ENCODE measurements at regions not wholly inside any gene's neighbourhood (a gene's known extent, or its start where the extent isn't known, plus 50 kb on each side); places are given as distances from the start of the nearest gene placed in this dataset.

DNA sequence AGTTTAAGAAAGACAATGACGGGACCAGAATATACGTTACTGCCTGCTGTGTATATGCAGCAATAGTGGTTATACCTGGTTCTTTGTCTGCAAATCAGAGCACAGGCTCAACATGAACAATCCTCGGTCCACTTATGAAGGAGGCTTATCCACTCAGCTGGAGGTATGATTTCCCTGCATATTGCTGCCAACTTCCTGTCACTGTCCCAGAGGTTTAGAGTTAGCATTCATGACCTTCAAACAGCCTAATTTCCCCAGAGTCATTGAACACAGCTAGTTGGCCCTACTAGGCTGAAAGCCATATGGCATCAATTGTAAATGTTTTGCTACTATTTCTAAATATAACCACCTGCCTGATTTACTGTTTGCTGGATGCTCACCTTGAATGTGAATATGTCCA is 224.9 kb upstream of the ZNF717 start:
- no peak for DNase-seq (ENCODE audit: low read depth)

DNA sequence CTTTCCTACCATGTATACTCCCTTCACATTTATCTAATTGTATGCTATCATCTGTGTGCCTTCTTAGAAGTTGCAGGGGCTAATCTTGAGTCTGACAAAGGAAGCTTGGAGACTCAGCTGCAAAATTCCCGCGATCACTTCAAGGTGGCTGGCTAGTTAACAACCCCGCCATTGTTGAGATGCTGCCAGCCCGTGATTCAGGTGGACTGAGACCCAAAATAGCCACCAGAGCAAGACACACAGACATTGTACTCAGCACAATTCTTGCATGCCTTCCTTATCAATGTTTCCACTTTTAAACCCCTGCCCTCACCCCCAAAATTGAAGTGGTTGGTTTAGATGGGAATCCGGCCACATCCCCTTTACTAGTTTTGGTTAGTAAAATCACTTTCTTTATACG is 225.8 kb upstream of the ZNF717 start:
- no peak for DNase-seq (ENCODE audit: low read depth)

DNA sequence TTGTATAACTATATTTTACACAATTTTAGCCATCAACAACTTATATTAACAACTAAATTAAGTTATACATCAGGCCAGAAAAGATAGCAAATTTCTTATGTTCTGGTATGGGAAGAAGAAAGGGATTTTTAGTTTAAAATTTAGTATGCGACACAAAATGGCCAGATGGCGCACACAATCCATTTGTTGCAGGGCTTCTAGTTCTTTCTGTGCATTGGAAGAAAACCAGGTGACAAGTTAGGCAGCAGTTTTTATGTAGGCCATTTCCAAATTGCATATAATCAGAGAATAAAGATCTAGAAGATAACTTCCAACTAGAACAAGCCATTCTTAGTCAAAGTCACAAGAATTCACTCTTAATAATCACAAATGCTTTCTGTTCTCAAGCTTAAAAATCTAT is 230.1 kb upstream of the ZNF717 start:
- DNase-seq (ENCODE audit: low read depth), result no peak

DNA sequence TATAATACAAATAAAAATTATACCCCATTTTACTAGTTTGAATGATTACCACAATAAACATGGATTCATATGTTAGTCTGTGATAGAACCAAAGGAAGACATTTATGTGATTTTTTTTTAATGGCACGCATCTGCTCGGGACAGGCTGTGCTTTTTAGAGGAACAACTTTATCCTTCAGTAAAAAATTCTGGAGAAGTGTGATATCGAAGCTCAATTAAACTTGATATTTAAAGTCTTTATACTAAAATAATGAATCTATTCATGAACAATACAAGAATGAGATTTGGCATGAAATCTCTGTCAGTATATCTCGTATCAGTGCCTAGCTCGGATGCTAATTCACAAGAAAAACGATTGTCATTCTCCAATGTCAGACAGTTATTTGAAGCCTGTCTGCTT is 230.8 kb upstream of the ZNF717 start:
- DNase-seq (ENCODE audit: low read depth), result no peak

DNA sequence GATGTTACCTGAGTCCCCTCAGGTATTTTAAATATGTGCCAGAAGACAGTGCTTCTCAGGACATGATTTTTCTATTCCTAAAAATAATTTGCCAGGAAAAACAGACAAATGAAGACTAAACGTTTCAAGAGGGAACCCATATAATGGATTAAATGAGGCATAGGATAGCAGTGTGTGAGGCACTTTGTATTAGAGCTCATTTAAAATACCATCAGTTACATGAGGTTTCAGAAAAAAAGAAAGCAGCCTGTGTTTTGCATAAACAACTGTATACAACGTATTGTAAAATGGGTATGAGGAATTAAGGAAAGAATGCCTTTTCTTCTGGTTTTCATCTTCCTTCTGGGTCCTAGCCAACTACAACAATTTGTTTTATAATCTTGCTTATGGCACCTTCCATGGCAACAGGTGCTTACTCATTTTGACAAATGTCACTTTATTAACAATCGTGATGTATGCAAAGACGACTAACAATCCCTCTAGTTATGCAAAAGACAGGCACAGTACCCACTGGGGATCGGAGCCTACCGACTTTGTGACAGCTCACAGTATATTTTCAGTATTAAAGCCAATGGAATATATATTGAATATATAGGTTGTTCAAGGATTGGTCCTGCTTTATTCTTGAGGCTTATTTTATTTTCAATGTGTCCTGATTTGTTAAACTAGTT is 231.6 kb upstream of the ZNF717 start:
- no peak for DNase-seq (ENCODE audit: low read depth)

DNA sequence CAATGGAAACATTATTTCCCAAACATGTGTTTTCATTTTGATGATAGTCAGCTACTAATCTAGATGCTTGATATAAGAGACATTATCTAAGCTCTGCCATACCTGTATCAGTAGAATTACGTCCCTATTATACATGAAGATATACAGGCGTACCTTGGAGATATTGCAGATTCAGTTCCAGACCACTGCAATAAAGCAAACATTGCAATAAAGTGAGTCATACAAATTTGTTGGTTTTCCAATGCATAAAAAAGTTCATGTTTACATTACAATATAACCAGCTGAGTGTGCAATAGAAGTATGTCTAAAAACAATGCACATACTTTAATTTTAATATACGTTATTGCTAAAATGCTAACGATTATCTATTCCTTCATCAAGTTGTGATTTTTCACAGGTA is 236.0 kb upstream of the ZNF717 start:
- no peak for DNase-seq (ENCODE audit: low read depth)

DNA sequence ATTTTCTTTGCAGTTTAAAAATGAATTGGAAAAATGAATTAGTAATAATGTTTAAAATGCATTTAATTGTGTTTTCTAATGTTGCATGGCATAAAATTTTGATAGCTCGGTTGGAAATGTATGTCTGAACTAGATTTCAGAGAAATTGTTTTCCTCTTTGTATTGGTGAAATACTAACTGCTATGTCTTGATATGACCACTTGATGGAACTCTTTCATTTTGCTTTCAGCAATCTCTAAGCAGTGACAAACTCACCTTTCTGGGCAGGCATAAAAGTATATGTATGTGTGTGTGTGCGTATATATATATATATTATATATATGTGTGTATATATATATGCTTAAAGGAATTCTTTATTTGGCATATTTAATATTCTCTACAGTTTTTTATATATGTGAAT is 239.3 kb upstream of the ZNF717 start:
- DNase-seq (ENCODE audit: low read depth), result no peak

DNA sequence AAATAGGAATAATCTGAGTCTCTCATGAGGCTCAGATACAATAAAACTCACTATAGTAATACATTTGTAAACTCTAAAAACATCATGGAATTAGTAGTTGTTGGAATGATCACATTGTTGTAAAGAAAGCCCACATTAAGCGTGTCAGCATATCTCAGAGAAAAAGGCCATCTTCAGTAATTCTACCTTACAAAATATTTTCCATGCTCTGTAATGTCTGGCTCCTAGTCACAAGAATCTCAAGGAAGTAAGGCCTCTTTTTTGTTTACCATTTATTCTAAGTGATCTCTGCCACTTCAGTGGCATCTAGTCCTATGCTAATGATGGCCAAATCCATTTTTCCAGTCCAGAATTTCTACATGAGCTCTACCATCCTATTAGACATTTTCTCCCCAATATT is 240.2 kb upstream of the ZNF717 start:
- DNase-seq (ENCODE audit: low read depth), result no peak

DNA sequence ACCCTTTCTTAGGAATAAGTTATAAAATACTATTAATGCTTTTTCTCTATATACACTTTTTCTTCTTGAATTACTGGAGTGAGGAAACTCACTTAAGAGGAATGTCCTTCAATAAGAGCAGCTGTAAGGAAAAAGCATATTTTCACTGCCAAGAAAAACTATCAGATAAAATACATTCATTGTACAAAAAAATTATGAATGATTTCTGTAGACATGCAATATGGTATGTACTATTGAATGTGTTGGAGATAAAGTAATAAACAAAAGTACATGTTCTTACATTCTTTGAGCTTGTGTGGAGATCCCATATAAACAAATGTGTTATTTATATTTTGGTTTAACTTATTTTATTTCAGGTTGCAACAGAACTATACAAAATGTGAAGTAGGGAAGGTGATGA is 241.0 kb upstream of the ZNF717 start:
- no peak for DNase-seq (ENCODE audit: low read depth)

DNA sequence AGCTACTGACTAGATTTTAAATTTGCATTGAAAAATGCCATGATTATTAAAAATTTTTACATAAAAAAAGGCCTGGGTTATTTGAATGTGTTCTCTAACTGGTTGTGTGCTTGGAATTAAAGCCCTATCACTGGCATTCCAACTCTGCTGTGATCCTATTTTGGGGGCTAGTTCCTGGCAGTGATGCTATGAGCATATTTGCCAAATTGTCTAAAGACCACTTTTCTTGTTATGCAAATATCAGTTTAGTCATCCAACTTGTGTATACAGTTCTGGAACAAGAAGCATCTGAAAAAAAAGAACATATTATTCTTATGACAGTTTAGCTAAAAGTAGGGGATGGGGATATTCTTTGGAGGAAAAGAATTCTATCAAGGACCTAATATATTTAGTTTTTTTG is 243.4 kb upstream of the ZNF717 start:
- no peak for DNase-seq (ENCODE audit: low read depth)

DNA sequence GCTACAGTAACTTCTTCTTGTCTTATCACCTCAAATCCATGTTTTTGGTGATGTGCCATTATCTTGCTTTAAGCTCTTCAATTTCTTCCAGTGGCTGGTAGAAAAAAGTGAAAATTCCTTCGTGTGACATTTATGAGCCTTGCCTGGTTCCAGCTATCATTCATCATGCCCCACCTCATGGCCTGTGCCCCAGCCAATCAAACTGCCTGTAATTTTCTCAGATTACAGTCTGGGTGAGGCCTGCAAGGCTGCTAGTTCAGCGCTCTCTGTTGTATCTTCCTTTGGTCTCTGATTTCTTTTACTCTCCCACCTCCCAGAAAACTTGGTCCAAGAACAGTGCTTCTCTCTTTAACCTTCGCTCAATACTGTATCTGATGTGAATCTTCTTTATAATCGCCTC is 249.3 kb upstream of the ZNF717 start:
- DNase-seq (ENCODE audit: low read depth), result no peak

DNA sequence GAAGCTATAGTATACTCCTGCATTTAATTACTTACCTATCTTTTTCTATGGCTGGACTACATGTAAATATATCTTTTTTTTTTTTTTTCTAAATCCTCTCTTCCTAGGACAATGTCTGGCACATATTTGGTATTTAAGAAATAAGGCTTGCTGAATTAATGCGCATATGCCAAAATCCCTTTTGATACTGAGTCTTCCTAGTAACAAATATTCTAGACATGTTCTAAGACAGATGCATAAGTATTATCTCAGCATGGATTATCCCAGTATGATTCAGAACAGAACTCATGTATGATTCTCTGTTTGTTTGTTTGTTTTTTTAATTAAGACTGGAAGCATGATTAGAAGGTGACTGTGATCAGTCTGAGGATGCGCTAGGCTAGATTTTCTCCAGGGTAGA is 249.8 kb upstream of the ZNF717 start:
- DNase-seq (ENCODE audit: low read depth), result no peak

DNA sequence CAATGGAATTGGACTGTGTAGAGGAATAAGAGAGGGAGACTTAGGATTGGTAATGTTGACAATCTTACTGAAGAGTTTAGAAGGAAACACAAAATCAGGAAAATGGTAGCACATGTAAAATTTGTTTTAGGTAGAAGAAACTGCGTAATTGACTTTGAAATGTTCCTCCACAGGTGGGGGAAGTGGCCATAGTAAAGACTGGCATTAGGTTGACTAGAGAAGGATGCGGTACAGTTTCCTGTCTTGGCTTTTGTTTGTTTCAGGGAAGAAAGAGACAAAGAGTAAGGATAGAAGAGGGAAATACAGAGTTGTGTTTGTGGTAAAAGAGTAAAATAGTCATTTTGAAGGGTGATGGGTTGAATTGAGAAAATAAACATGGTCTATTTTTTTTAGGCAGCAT is 253.6 kb upstream of the ZNF717 start:
- DNase-seq (ENCODE audit: low read depth), result no peak

DNA sequence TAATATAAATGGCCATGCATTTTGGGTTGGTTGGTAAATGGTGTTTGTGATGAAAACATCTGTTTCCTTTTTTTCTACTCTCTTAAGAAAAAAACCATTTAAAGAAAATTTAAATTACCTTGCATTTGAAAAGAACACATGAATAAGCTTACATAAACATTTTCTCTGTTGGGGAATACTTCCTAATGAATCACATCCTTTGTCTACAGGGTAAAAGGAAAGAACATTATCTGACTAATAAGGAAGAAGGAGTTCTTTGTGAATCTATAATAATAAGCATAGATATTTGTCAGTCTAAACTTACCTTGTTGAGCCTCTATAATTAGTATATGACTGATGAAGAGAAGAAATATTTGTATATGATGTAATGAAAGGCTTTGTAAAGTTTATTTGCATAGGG is 254.1 kb upstream of the ZNF717 start:
- no peak for DNase-seq (ENCODE audit: low read depth)

DNA sequence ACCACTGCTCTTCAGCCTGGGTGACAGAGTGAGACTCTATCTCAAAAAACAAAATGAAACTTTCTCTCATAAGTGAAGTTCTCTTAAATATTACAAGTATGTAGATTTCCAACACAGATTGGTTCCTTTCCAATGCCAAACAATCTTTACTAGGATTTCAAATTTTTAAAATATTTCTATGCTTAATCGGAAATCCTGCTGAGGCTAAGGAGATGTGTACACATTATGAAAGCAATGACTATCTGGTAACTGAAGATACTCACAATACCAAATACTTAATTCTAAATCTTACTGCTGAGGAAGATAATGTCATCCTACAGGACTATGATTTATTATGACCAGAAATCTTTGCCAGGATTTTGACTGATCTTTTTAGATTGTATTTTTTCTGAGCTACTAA is 255.6 kb upstream of the ZNF717 start:
- peak; percentile 68 for DNase-seq (ENCODE audit: low read depth)

DNA sequence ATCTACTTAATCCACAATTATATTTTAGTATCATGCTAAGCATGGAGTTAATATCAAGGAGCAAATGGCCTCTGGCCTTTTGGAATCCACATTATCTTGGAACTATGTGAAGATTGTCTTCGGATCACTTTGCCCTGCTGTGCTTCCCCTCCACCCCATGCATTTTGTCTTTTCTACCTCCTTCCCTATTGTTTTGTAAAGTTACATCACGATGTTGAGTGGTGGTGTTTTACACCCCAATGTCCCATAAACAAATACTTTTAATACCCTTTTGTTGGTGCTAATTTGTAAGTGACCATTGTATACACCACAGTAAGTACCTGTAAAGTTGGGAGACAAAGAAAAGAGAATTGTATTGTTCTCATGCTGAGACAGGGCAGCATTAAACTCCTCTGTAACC is 258.4 kb upstream of the ZNF717 start:
- no peak for DNase-seq (ENCODE audit: low read depth)

DNA sequence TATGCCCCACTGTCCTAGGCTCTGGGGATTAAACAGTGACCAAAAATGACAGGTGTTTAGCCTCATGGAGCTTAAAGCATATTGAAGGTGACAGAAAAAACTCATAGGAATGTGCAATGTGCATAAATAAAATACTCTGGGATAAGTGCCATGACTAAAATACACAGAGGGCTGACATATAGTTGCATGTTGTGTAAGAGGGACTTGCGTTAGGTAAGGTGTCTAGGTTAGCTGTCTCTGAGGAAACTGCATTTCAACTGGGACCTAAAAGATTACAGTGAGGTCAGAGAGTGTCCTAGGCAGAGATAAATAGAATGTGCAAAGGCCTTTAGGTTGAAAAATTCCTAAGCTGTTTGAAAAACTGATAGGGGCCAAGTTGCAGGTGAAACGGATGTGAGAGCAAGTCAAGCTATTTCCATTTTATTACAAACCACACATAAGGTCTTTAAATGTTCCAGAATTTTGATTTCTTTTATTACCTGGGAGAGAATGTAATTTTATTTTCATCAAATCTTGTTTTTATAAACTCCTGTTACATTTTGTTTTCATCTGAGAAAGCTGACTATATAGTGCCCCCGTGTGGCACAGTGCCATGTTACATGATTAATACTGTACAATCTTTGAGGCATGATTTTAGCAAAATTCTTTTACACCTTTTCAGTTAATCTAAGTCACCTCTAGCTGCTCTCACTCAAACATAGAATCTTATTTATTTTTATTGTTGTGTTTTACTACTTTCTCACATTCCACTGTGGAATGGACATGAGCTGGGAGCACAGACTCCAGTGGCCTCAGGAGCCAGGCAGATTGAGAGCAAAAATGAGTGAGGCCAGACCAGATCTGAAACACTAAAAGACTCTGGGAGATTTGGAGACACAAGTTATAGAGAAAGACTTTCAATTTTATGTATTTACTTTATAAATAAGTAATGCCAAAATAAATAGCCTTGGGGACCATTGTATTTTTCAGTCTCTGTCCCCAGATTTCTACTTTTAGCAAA is 259.6 kb upstream of the ZNF717 start:
- no peak for DNase-seq (ENCODE audit: low read depth)

DNA sequence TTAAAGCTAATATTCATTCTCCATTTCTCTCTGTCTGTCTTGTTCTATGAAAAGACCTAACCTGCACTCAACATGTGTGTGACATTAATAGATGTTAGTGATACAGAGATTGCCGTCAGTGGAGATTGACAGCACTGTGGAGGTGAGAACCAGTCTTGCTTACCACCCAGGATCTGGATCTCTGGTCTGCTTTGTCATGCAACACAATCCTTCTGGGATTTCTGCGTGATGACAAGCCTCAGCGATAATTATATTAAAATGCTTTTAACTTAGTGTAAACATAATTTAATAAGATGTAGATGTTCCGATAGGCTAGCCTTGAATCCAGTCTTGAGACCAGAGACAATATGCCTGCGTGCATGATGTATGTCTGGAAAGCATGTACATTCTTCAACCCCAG is 262.0 kb upstream of the ZNF717 start:
- no peak for DNase-seq (ENCODE audit: low read depth)

DNA sequence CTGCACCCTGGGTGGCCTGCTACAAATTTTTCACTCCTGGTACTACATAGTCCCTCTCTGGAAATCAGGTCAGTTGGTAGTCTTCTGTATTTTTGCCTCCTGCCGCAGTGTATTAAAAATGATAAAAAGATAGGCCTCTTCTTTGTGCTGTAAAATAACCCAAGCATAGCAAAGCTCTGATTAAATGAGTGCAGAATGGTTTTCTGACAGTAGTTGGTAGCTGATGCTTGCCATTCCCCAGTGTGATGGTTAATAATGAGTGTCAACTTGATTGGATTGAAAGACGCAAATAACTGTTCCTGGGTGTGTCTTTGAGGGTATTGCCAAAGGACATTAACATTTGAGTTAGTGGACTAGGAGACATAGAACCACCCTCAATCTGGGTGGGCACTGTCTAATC is 264.4 kb upstream of the ZNF717 start:
- no peak for DNase-seq (ENCODE audit: low read depth)

DNA sequence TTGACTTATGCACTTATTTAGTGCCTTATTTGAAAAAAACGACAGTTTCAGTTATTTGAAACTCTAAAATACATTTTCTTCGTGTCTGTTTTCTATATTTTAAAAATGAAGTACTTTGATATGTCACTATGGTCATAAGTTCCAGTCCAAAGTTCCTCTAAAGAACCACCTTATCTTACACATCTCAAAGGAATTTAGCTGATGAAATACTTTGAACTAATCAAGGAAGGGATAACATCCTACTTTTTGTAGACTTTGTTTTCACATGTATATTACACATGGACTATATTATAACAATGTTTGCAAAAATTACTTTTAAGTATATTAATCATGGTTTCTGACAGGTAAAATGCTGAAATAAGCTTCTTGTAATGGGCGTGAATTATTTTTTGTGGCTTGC is 265.8 kb upstream of the ZNF717 start:
- no peak for DNase-seq (ENCODE audit: low read depth)

DNA sequence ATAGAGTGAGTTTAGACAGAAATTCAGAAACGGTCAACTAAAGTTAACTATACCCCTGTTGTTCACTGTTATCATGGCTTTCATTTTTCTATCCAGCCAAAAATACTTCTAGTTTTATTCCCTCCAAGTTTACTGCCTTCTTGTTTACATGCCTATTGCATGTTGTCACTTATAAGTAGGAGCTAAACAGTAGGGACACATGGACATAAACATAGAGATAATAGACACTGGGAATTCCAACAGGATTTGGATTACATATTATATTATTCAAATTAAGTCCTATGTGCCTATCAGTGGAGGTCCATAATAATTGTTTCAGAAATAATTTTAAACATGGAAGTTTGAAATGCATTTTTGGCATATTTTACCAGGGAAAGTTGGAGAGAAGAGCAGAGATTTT is 269.1 kb upstream of the ZNF717 start:
- no peak for DNase-seq (ENCODE audit: low read depth)

DNA sequence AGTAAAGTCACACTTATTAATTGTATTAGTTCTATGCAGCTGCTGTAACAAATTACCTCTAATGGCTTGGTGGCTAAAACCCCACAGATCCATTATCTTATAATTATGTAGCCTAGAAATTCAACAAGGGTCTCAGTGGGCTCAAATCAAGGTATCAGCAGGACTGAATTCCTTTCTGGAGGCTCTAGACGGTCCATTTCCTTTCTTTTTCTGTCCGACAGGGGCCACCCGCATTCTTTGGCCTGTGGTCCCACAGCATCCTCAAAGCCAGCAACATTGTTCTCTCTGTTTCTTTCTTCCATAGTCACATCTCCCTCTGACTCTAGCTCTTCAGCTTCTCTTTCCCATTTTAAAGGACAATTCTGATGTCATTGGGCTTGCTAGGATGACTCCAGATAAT is 276.3 kb upstream of the ZNF717 start:
- DNase-seq (ENCODE audit: low read depth), result no peak

DNA sequence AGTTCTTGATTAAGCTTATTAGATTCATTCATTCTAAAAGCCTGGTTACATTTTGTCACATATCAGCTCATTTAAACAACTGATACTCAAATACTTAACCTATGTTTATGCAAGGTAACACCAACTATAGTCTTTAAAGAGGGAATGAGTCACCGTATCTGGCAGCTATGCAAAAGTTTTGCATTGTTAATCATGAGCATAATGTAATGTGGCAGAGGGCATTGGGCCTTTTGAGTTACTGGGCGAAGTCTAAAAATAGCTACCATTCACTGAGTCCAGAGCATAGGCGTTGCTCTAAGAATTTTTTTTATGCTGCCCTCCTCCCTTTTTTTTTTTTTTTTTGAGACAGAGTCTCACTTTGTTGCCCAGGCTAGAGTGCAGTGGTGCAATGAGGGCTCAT is 277.7 kb upstream of the ZNF717 start:
- DNase-seq (ENCODE audit: low read depth), result peak; percentile 92

DNA sequence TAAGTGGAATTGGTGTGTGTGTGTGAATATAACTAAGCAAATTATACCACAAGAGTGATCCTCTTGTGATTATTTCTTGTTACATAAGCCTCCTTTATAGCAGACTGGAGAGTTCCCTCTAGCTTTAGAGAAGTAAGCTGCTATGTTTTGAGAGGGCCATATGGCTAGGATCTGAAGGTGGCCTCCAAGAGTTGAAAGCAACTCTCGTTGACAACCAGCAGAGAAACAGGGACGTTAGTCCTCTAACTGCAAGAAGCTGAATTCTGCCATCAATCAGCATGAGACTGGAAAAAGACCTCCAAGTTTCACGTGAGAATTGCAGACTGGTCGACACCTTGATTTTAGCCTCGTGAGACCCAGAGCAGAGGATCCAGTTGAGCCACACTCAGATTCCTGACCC is 278.5 kb upstream of the ZNF717 start:
- no peak for DNase-seq (ENCODE audit: low read depth)
